ENCODE measurements at regions not wholly inside any gene's neighbourhood (a gene's known extent, or its start where the extent isn't known, plus 50 kb on each side); places are given as distances from the start of the nearest gene placed in this dataset.

DNA sequence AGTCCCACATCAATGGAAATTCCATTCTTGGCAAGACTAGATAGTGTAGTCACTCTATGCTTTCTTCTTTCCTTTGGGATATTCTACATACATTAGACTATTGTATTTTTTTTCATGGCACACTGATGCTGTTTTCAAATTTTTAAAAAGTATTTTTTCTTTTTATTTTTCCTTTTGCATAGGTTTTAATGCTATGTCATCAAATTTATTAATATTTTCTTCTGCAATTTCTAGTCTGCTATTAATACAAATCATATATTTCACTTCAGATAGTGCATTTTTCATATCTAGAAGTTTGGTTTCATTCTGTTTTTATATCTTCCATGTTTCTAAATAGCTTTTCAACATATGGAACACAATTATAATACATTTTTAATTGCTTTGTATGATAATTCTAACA, 2050.1 kb upstream of the PRR20A start:
- TF ChIP-seq CTCF (conservative IDR thresholded peaks at IDR 0.05 in 1 of 2, IDR thresholded peaks at IDR 0.05 in 1 of 2; ENCODE audit: low read depth in 1 of 2, low read length in 2 of 2), result no peak
- TF ChIP-seq EZH2 (IDR thresholded peaks at IDR 0.05; ENCODE audit: low read length, missing control alignments), result no peak
